ENCODE measurements at regions not wholly inside any gene's neighbourhood (a gene's known extent, or its start where the extent isn't known, plus 50 kb on each side); places are given as distances from the start of the nearest gene placed in this dataset.

- TF ChIP-seq ZNF670 (tag by site-specific recombination; IDR thresholded peaks at IDR 0.05; ENCODE audit: low read depth) (no peak), MYNN (tag by site-specific recombination; IDR thresholded peaks at IDR 0.05; ENCODE audit: borderline replicate concordance) (no peak), ZNF792 (tag by site-specific recombination; IDR thresholded peaks at IDR 0.05) (no peak), ZFP41 (tag by site-specific recombination; IDR thresholded peaks at IDR 0.05; ENCODE audit: borderline replicate concordance) (no peak), MZF1 (tag by site-specific recombination; IDR thresholded peaks at IDR 0.05; ENCODE audit: borderline replicate concordance) (no peak), CTCF (tag by site-specific recombination; IDR thresholded peaks at IDR 0.05) (no peak), ZNF24 (tag by site-specific recombination; IDR thresholded peaks at IDR 0.05) (no peak), ZNF148 (tag by site-specific recombination; IDR thresholded peaks at IDR 0.05; ENCODE audit: borderline replicate concordance) (no peak), ZIC2 (tag by site-specific recombination; IDR thresholded peaks at IDR 0.05) (no peak), ZNF623 (tag by site-specific recombination; IDR thresholded peaks at IDR 0.05) (no peak)
- TF ChIP-seq, protein P1, sequence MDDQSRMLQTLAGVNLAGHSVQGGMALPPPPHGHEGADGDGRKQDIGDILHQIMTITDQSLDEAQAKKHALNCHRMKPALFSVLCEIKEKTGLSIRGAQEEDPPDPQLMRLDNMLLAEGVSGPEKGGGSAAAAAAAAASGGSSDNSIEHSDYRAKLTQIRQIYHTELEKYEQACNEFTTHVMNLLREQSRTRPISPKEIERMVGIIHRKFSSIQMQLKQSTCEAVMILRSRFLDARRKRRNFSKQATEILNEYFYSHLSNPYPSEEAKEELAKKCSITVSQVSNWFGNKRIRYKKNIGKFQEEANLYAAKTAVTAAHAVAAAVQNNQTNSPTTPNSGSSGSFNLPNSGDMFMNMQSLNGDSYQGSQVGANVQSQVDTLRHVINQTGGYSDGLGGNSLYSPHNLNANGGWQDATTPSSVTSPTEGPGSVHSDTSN (CRISPR knock-in tag; IDR thresholded peaks at IDR 0.05) = no peak
- TF ChIP-seq, protein P2, sequence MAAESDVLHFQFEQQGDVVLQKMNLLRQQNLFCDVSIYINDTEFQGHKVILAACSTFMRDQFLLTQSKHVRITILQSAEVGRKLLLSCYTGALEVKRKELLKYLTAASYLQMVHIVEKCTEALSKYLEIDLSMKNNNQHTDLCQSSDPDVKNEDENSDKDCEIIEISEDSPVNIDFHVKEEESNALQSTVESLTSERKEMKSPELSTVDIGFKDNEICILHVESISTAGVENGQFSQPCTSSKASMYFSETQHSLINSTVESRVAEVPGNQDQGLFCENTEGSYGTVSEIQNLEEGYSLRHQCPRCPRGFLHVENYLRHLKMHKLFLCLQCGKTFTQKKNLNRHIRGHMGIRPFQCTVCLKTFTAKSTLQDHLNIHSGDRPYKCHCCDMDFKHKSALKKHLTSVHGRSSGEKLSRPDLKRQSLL (tag by site-specific recombination; IDR thresholded peaks at IDR 0.05) = no peak
- TF ChIP-seq, protein P3, sequence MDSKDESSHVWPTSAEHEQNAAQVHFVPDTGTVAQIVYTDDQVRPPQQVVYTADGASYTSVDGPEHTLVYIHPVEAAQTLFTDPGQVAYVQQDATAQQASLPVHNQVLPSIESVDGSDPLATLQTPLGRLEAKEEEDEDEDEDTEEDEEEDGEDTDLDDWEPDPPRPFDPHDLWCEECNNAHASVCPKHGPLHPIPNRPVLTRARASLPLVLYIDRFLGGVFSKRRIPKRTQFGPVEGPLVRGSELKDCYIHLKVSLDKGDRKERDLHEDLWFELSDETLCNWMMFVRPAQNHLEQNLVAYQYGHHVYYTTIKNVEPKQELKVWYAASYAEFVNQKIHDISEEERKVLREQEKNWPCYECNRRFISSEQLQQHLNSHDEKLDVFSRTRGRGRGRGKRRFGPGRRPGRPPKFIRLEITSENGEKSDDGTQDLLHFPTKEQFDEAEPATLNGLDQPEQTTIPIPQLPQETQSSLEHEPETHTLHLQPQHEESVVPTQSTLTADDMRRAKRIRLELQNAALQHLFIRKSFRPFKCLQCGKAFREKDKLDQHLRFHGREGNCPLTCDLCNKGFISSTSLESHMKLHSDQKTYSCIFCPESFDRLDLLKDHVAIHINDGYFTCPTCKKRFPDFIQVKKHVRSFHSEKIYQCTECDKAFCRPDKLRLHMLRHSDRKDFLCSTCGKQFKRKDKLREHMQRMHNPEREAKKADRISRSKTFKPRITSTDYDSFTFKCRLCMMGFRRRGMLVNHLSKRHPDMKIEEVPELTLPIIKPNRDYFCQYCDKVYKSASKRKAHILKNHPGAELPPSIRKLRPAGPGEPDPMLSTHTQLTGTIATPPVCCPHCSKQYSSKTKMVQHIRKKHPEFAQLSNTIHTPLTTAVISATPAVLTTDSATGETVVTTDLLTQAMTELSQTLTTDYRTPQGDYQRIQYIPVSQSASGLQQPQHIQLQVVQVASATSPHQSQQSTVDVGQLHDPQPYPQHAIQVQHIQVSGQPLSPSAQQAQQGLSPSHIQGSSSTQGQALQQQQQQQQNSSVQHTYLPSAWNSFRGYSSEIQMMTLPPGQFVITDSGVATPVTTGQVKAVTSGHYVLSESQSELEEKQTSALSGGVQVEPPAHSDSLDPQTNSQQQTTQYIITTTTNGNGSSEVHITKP (tag by site-specific recombination; IDR thresholded peaks at IDR 0.05) = no peak
Measured at GRCh38 chr13:22220151-22221135, 549.6 kb downstream of the FGF9 start.
